HG02623 (cell line): ENCODE measurements at regions not wholly inside any gene's neighbourhood (a gene's known extent, or its start where the extent isn't known, plus 50 kb on each side); places are given as distances from the start of the nearest gene placed in this dataset.

Experiments
- ATAC-seq: cut with Tn5 transposase; IDR thresholded peaks from one replicate; pipeline ENCODE4 v1.9.1; 2021; ENCODE audit warnings: moderate library complexity; ENCODE audit not compliant: unreplicated experiment

- ATAC-seq = no peak
These were observed 703.8 kb downstream of the CDH8 start for GRCh38 chr16:61332461-61332860.

GRCh38 chr16:61324044-61324443 is 712.2 kb downstream of the CDH8 start:
- ATAC-seq = no peak

- no peak for ATAC-seq
These were observed 712.8 kb downstream of the CDH8 start for GRCh38 chr16:61323456-61323855.

GRCh38 chr16:61320791-61321190 is 715.4 kb downstream of the CDH8 start:
- ATAC-seq = no peak

- ATAC-seq = no peak
These were observed 722.3 kb downstream of the CDH8 start for GRCh38 chr16:61313931-61314330.

GRCh38 chr16:61309386-61309785 is 726.9 kb downstream of the CDH8 start:
- ATAC-seq = no peak

- ATAC-seq = no peak
These were observed 730.0 kb downstream of the CDH8 start for GRCh38 chr16:61306204-61306603.

- ATAC-seq = no peak
These were observed 739.4 kb downstream of the CDH8 start for GRCh38 chr16:61296814-61297213.

GRCh38 chr16:61296305-61296704 is 739.9 kb downstream of the CDH8 start:
- ATAC-seq = no peak

GRCh38 chr16:61295311-61295710 is 740.9 kb downstream of the CDH8 start:
- ATAC-seq = no peak

GRCh38 chr16:61289141-61289540 is 747.1 kb downstream of the CDH8 start:
- no peak for ATAC-seq

GRCh38 chr16:61277849-61278248 is 758.4 kb downstream of the CDH8 start:
- ATAC-seq = no peak

- ATAC-seq = no peak
These were observed 762.0 kb downstream of the CDH8 start for GRCh38 chr16:61274211-61274610.

GRCh38 chr16:61270726-61271125 is 765.5 kb downstream of the CDH8 start:
- ATAC-seq = no peak

- no peak for ATAC-seq
These were observed 772.8 kb downstream of the CDH8 start for GRCh38 chr16:61263400-61263799.

- ATAC-seq = no peak
These were observed 774.9 kb downstream of the CDH8 start for GRCh38 chr16:61261315-61261714.

- ATAC-seq = no peak
These were observed 789.6 kb downstream of the CDH8 start for GRCh38 chr16:61246592-61246991.

GRCh38 chr16:61243954-61244353 is 792.3 kb downstream of the CDH8 start:
- no peak for ATAC-seq

- ATAC-seq = no peak
These were observed 798.3 kb downstream of the CDH8 start for GRCh38 chr16:61237884-61238485.

- no peak for ATAC-seq
These were observed 802.5 kb downstream of the CDH8 start for GRCh38 chr16:61233713-61234112.

- ATAC-seq = no peak
These were observed 807.9 kb downstream of the CDH8 start for GRCh38 chr16:61228371-61228770.

GRCh38 chr16:61215605-61216004 is 820.6 kb downstream of the CDH8 start:
- no peak for ATAC-seq

- ATAC-seq = no peak
These were observed 821.5 kb downstream of the CDH8 start for GRCh38 chr16:61214780-61215179.
